Stimulated activated naive CD4-positive, alpha-beta T cell (primary cell): ENCODE measurements at regions not wholly inside any gene's neighbourhood (a gene's known extent, or its start where the extent isn't known, plus 50 kb on each side); places are given as distances from the start of the nearest gene placed in this dataset.

Experiments
- DNase-seq, 6 experiments: peaks; one replicate each; lab custom pipeline; 2025; lab: John Stamatoyannopoulos, UW

GRCh38 chr9:13716601-13717321 lies 437.3 kb upstream of the MPDZ start:
- no peak for DNase-seq

GRCh38 chr9:13716090-13716489 lies 436.6 kb upstream of the MPDZ start:
- DNase-seq = no peak

GRCh38 chr9:13715430-13715829 lies 435.9 kb upstream of the MPDZ start:
- no peak for DNase-seq

- no peak for DNase-seq
These were observed 428.4 kb upstream of the MPDZ start for GRCh38 chr9:13707612-13708576.

- DNase-seq = no peak
These were observed 426.4 kb upstream of the MPDZ start for GRCh38 chr9:13705918-13706317.

GRCh38 chr9:13705373-13705772 lies 425.9 kb upstream of the MPDZ start:
- no peak for DNase-seq

GRCh38 chr9:13690595-13690994 lies 411.1 kb upstream of the MPDZ start:
- no peak for DNase-seq

- no peak for DNase-seq
These were observed 410.4 kb upstream of the MPDZ start for GRCh38 chr9:13689925-13690324.

- DNase-seq = no peak
These were observed 409.6 kb upstream of the MPDZ start for GRCh38 chr9:13688990-13689600.

- DNase-seq = no peak
These were observed 408.9 kb upstream of the MPDZ start for GRCh38 chr9:13688223-13688989.

- DNase-seq = no peak
These were observed 405.2 kb upstream of the MPDZ start for GRCh38 chr9:13684656-13685055.

GRCh38 chr9:13677801-13678200 lies 398.3 kb upstream of the MPDZ start:
- no peak for DNase-seq

- DNase-seq = no peak
These were observed 396.1 kb upstream of the MPDZ start for GRCh38 chr9:13675638-13676000.

GRCh38 chr9:13674926-13675637 lies 395.6 kb upstream of the MPDZ start:
- no peak for DNase-seq

- no peak for DNase-seq
These were observed 393.9 kb upstream of the MPDZ start for GRCh38 chr9:13673348-13673747.

GRCh38 chr9:13665418-13666066 lies 386.1 kb upstream of the MPDZ start:
- no peak for DNase-seq

- DNase-seq = no peak
These were observed 381.5 kb upstream of the MPDZ start for GRCh38 chr9:13661014-13661413.

GRCh38 chr9:13651969-13652663 lies 372.6 kb upstream of the MPDZ start:
- DNase-seq = no peak

GRCh38 chr9:13651526-13651925 lies 372.0 kb upstream of the MPDZ start:
- DNase-seq = no peak

GRCh38 chr9:13648676-13649075 lies 369.2 kb upstream of the MPDZ start:
- DNase-seq = no peak
